NT2/D1 (cell line): ENCODE measurements at regions not wholly inside any gene's neighbourhood (a gene's known extent, or its start where the extent isn't known, plus 50 kb on each side); places are given as distances from the start of the nearest gene placed in this dataset.

Experiments
- SUZ12 ChIP-seq: IDR thresholded peaks from 2 replicates; pipeline ENCODE4 v1.6.1; 2011; ENCODE audit not compliant: insufficient read length, insufficient read depth; ENCODE audit errors: extremely low read depth
- YY1 ChIP-seq: IDR thresholded peaks from 2 replicates; pipeline ENCODE4 v1.6.1; 2011; ENCODE audit not compliant: insufficient read length, insufficient read depth
- ZNF274 ChIP-seq: IDR thresholded peaks from 2 replicates; pipeline ENCODE4 v1.6.1; 2011; ENCODE audit warnings: mild to moderate bottlenecking, low read depth, low read length

DNA sequence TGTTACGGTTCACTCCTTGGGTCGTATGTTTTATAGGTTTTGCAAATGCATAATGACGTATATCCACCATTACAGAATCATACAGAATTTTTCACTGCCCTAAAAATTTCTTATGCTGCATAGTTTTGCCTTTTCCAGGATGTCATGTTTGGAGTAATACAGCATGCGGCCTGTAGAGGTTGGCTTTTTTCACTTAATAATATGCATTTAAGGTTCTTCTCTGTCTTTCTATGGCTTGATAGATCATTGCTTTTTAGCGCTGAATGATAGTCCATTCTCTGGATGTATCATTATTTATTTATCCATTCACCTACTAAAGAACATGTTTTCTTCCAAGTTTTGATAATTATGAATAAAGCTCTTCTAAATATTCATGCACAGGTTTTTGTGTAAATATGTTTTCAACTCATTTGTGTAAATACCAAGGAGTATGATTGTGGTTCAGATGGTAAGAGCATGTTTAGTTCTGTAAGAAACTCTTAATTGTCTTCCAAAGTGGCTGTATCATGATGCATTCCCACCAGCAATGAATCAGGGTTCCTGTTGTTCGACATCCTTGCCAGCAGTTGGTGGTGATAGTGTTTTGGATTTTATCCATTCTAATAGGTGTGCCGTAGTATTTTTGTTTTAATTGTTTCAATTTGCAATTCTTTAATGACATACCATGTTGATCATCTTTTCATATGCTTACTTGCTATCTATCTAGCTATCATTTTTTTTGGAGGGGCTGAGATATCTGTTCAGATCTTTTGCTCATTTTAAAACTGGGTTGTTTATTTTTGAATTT lies 531.2 kb upstream of the GHITM start:
- TF ChIP-seq ZNF274 (no peak), YY1 (no peak), SUZ12 (no peak)
